ENCODE measurements at regions not wholly inside any gene's neighbourhood (a gene's known extent, or its start where the extent isn't known, plus 50 kb on each side); places are given as distances from the start of the nearest gene placed in this dataset.
"Not testable (repeated sequence)": the region's sequence is repeated elsewhere in the genome, so short reads cannot be mapped to it uniquely, and the experiment has no call there.

DNA sequence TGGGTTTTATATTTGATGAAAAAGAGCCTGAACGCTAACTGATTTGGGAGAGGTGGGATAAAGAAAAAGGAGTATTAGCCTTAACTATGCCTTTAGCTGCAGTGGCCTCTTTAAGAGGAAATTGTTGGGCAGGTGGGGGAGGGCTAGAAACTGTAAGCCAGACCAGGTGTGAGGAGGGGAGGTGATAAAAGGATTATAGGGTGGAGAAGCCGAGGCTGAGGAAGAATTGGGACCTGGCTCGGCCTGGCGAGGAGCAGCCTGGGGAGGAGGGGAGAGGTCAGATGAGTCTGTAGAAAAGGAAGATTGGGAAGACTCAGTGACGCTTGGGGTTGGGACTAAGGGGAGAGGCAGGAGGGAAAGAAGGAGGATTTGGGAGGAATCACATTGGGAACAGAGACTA is 52.6 kb upstream of the SERPINE2 start:
- H3K27ac Mint-ChIP-seq; H4K20me1 ChIP-seq (replicated peaks; ENCODE audit: insufficient read depth); H3K36me3 Mint-ChIP-seq (ENCODE audit: low read depth); H3K27me3 Mint-ChIP-seq (ENCODE audit: insufficient read depth, low read depth, poor library complexity); H3K27ac ChIP-seq (ENCODE audit: low read depth); H3F3A ChIP-seq (replicated peaks; ENCODE audit: low read depth); DNase-seq (ENCODE audit: low spot score); H3K36me3 ChIP-seq (ENCODE audit: insufficient read depth); H3K27me3 ChIP-seq (ENCODE audit: insufficient read depth); H2AFZ ChIP-seq; ATAC-seq; H3K79me2 ChIP-seq (replicated peaks; ENCODE audit: insufficient read depth); H3K4me3 Mint-ChIP-seq; H3K4me2 ChIP-seq; H3K9me3 Mint-ChIP-seq; H3K4me3 ChIP-seq: not testable (repeated sequence)
- peaks cover 15% of the 10 kb centered on the region; the same call in 2 of the 3 replicates for H3K4me1 Mint-ChIP-seq
- H3K4me1 ChIP-seq (ENCODE audit: insufficient read depth), result peaks cover 14% of the 10 kb centered on the region
- H3K9me2 ChIP-seq (ENCODE audit: insufficient read depth), result peaks cover 18% of the 10 kb centered on the region; the same call in 1 of the 2 replicates

DNA sequence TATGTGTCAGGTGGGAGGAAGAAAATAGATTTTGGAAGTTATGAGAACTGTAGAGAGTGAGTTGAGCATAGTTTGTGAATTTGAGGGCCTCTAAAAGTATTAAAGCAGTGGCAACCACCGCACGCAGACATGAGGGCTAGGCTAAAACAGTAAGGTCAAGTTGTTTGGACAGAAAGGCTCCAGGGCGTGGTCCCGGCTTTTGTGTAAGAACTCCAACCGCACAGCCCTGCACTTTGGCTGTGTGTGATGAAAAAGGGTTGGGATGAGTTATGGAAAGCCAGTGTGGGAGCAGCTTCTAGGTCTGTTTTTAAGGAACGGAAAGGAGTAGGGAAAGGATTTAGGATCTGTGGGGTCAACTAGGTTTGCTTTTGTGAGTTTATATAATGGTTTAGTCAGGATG is 50.5 kb upstream of the SERPINE2 start:
- H3F3A ChIP-seq (replicated peaks; ENCODE audit: low read depth); H3K79me2 ChIP-seq (replicated peaks; ENCODE audit: insufficient read depth); H4K20me1 ChIP-seq (replicated peaks; ENCODE audit: insufficient read depth); H3K9me3 Mint-ChIP-seq; H3K4me3 ChIP-seq; H3K27me3 ChIP-seq (ENCODE audit: insufficient read depth); H2AFZ ChIP-seq; DNase-seq (ENCODE audit: low spot score); H3K4me3 Mint-ChIP-seq; ATAC-seq; H3K27ac ChIP-seq (ENCODE audit: low read depth); H3K27me3 Mint-ChIP-seq (ENCODE audit: insufficient read depth, low read depth, poor library complexity); H3K36me3 Mint-ChIP-seq (ENCODE audit: low read depth); H3K36me3 ChIP-seq (ENCODE audit: insufficient read depth); H3K27ac Mint-ChIP-seq; H3K4me2 ChIP-seq: not testable (repeated sequence)
- Histone ChIP-seq H3K4me1 (ENCODE audit: insufficient read depth) (peaks cover 14% of the 10 kb centered on the region), H3K9me2 (ENCODE audit: insufficient read depth) (0 out of 2 replicates have a peak, but pooled peaks cover 16% of the 10 kb centered on the region)
- peaks cover 15% of the 10 kb centered on the region; the same call in 2 of the 3 replicates for H3K4me1 Mint-ChIP-seq
